HEK293T (cell line): ENCODE measurements at regions not wholly inside any gene's neighbourhood (a gene's known extent, or its start where the extent isn't known, plus 50 kb on each side); places are given as distances from the start of the nearest gene placed in this dataset.
"Not testable (repeated sequence)": the region's sequence is repeated elsewhere in the genome, so short reads cannot be mapped to it uniquely, and the experiment has no call there.

Experiments used
- CTCF ChIA-PET: fragments of 350-600 bp; formaldehyde crosslinking; extraction: SDS; loops from one replicate; lab custom pipeline; 2021; ENCODE audit warnings: antibody characterized with exemption, inconsistent platforms; lab: Yijun Ruan, JAX
- POLR2A ChIA-PET: fragments of 350-600 bp; formaldehyde crosslinking; extraction: SDS; loops from one replicate; lab custom pipeline; 2020; ENCODE audit warnings: antibody characterized with exemption, inconsistent platforms; lab: Yijun Ruan, JAX
- DNase-seq: peaks from one replicate; pipeline ENCODE4 v3.0.0; 2012; ENCODE audit warnings: mixed read lengths; ENCODE audit errors: extremely low spot score
- ARNT ChIP-seq: fragments of 450-650 bp; IDR thresholded peaks from 2 replicates; pipeline ENCODE4 v1.6.1; 2017; ENCODE audit warnings: mild to moderate bottlenecking
- BHLHE40 ChIP-seq: fragments of 450-650 bp; IDR thresholded peaks from 2 replicates; pipeline ENCODE4 v1.6.1; 2016; ENCODE audit warnings: mild to moderate bottlenecking, moderate library complexity, borderline replicate concordance
- CTBP1 ChIP-seq: fragments of 450-650 bp; IDR thresholded peaks from 2 replicates; pipeline ENCODE4 v1.6.1; 2016; ENCODE audit warnings: borderline replicate concordance
- ELF4 ChIP-seq: fragments of 450-650 bp; IDR thresholded peaks from 2 replicates; pipeline ENCODE4 v1.6.1; 2017; ENCODE audit warnings: antibody characterized with exemption
- FOXA1 ChIP-seq: fragments of 450-650 bp; IDR thresholded peaks from 2 replicates; pipeline ENCODE4 v1.6.1; 2016; ENCODE audit warnings: mild to moderate bottlenecking
- FOXK2 ChIP-seq: fragments of 450-650 bp; IDR thresholded peaks from 2 replicates; pipeline ENCODE4 v1.6.1; 2016; ENCODE audit warnings: mild to moderate bottlenecking
- FOXM1 ChIP-seq: fragments of 450-650 bp; IDR thresholded peaks from 2 replicates; pipeline ENCODE4 v1.6.1; 2017; ENCODE audit warnings: mild to moderate bottlenecking, borderline replicate concordance
- HDGF ChIP-seq: fragments of 450-650 bp; IDR thresholded peaks from 2 replicates; pipeline ENCODE4 v1.6.1; 2017; ENCODE audit warnings: antibody characterized with exemption, borderline replicate concordance
- L3MBTL2 ChIP-seq: fragments of 450-650 bp; conservative IDR thresholded peaks from 2 replicates; pipeline ENCODE4 v1.6.1; 2016; ENCODE audit warnings: mild to moderate bottlenecking
- LEF1 ChIP-seq: fragments of 450-650 bp; IDR thresholded peaks from 2 replicates; pipeline ENCODE4 v1.6.1; 2017; ENCODE audit warnings: mild to moderate bottlenecking, borderline replicate concordance
- NFRKB ChIP-seq: fragments of 450-650 bp; IDR thresholded peaks from 2 replicates; pipeline ENCODE4 v1.6.1; 2016; ENCODE audit warnings: mild to moderate bottlenecking, moderate library complexity
- PKNOX1 ChIP-seq: fragments of 450-650 bp; IDR thresholded peaks from 2 replicates; pipeline ENCODE4 v1.6.1; 2016
- SP1 ChIP-seq: fragments of 450-650 bp; IDR thresholded peaks from 2 replicates; pipeline ENCODE4 v1.6.1; 2017
- SUZ12 ChIP-seq: fragments of 450-650 bp; IDR thresholded peaks from 2 replicates; pipeline ENCODE4 v1.6.1; 2016; ENCODE audit warnings: mild to moderate bottlenecking
- TARDBP ChIP-seq: fragments of 450-650 bp; IDR thresholded peaks from 2 replicates; pipeline ENCODE4 v1.6.1; 2016
- ZNF384 ChIP-seq: fragments of 450-650 bp; IDR thresholded peaks from 2 replicates; pipeline ENCODE4 v1.6.1; 2016

- TF ChIP-seq BHLHE40 (no peak), NFRKB (no peak), ARNT (no peak), PKNOX1 (no peak), LEF1 (no peak), SUZ12 (no peak), SP1 (no peak), FOXA1 (no peak), FOXM1 (no peak), ELF4 (no peak)
- POLR2A ChIA-PET: no interaction called here
- CTCF ChIA-PET: no interaction called here
- DNase-seq: no peak
Measured at GRCh38 chr5:124492444-124493224, 253.8 kb downstream of the ZNF608 start.

GRCh38 chr5:124490315-124490714, 256.1 kb downstream of the ZNF608 start:
- CTCF ChIA-PET, DNase-seq, POLR2A ChIA-PET: not testable (repeated sequence)

- ChIA-PET POLR2A (no interaction called here), CTCF (no interaction called here)
- DNase-seq: no peak
- no peak for TF ChIP-seq ARNT
- no peak for TF ChIP-seq FOXM1
- no peak for TF ChIP-seq L3MBTL2
- no peak for TF ChIP-seq HDGF
- TF ChIP-seq TARDBP: no peak
- no peak for TF ChIP-seq SP1
- no peak for TF ChIP-seq PKNOX1
- no peak for TF ChIP-seq FOXK2
- TF ChIP-seq LEF1: no peak
- no peak for TF ChIP-seq BHLHE40
- no peak for TF ChIP-seq ZNF384
- TF ChIP-seq FOXA1: no peak
- no peak for TF ChIP-seq NFRKB
- TF ChIP-seq ELF4: no peak
Measured at GRCh38 chr5:124481419-124481818, 265.0 kb downstream of the ZNF608 start.

GRCh38 chr5:124480964-124481363, 265.5 kb downstream of the ZNF608 start:
- DNase-seq: no peak
- ChIA-PET POLR2A (no interaction called here), CTCF (no interaction called here)
- TF ChIP-seq SP1 (no peak), HDGF (no peak), PKNOX1 (no peak), ELF4 (no peak), L3MBTL2 (no peak), ARNT (no peak), NFRKB (no peak), LEF1 (no peak), FOXK2 (no peak), SUZ12 (no peak), ZNF384 (no peak), FOXA1 (no peak), BHLHE40 (no peak), TARDBP (no peak), CTBP1 (no peak), FOXM1 (no peak)

- CTCF ChIA-PET: no interaction called here
- TF ChIP-seq FOXA1: no peak
- TF ChIP-seq ELF4: no peak
- no peak for TF ChIP-seq PKNOX1
- no peak for TF ChIP-seq TARDBP
- TF ChIP-seq CTBP1: no peak
- TF ChIP-seq L3MBTL2: no peak
- TF ChIP-seq FOXM1: no peak
- TF ChIP-seq ARNT: no peak
- no peak for TF ChIP-seq BHLHE40
- no peak for TF ChIP-seq ZNF384
- TF ChIP-seq LEF1: no peak
- POLR2A ChIA-PET: no interaction called here
- no peak for DNase-seq
Measured at GRCh38 chr5:124480022-124480421, 266.4 kb downstream of the ZNF608 start.

GRCh38 chr5:124478264-124478663, 268.2 kb downstream of the ZNF608 start:
- TF ChIP-seq PKNOX1 (no peak), ELF4 (no peak), SUZ12 (no peak)
- POLR2A ChIA-PET: no interaction called here
- CTCF ChIA-PET: interaction anchor here (0.7 kb wide), 1 partner anchor 32 kb away, joined by 4 read pairs; no protein-coding TSS in a partner anchor
- DNase-seq: no peak
